ENCODE measurements at regions not wholly inside any gene's neighbourhood (a gene's known extent, or its start where the extent isn't known, plus 50 kb on each side); places are given as distances from the start of the nearest gene placed in this dataset.
"Not testable (repeated sequence)": the region's sequence is repeated elsewhere in the genome, so short reads cannot be mapped to it uniquely, and the experiment has no call there.

DNA sequence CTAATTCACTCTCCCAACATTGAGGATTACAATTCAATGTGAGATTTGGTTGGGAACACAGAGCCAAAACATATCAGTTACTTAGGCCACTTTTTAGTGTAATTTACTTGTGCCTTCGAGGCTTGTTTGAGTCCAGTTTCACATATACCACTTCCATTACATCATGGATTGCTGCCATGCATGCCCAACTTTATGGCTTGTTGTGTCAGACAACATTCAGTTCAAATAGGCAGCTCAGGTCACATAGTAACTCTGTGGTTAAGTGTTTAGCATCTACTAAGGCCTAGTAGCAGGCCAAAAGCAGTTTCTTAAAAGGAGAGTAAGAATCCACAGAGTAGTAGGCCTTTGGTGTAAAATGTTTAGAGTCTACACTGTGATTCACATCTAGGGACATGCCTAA, 164.3 kb upstream of the GMNC start:
- Mint-ChIP-seq H3K27me3 (ENCODE audit: insufficient read depth) (no peaks in the 10 kb centered on the region; the same call in 1 of the 2 replicates), H3K4me1 (ENCODE audit: low read depth) (peaks cover 4% of the 10 kb centered on the region), H3K4me3 (no peak overlapping the region), H3K36me3 (ENCODE audit: low read depth) (no peaks in the 10 kb centered on the region), H3K27ac (no peak overlapping the region), H3K9me3 (no peaks in the 10 kb centered on the region)
- TF ChIP-seq, protein P1, sequence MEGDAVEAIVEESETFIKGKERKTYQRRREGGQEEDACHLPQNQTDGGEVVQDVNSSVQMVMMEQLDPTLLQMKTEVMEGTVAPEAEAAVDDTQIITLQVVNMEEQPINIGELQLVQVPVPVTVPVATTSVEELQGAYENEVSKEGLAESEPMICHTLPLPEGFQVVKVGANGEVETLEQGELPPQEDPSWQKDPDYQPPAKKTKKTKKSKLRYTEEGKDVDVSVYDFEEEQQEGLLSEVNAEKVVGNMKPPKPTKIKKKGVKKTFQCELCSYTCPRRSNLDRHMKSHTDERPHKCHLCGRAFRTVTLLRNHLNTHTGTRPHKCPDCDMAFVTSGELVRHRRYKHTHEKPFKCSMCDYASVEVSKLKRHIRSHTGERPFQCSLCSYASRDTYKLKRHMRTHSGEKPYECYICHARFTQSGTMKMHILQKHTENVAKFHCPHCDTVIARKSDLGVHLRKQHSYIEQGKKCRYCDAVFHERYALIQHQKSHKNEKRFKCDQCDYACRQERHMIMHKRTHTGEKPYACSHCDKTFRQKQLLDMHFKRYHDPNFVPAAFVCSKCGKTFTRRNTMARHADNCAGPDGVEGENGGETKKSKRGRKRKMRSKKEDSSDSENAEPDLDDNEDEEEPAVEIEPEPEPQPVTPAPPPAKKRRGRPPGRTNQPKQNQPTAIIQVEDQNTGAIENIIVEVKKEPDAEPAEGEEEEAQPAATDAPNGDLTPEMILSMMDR (IDR thresholded peaks at IDR 0.05) = no peak
- DNase-seq = no peak

DNA sequence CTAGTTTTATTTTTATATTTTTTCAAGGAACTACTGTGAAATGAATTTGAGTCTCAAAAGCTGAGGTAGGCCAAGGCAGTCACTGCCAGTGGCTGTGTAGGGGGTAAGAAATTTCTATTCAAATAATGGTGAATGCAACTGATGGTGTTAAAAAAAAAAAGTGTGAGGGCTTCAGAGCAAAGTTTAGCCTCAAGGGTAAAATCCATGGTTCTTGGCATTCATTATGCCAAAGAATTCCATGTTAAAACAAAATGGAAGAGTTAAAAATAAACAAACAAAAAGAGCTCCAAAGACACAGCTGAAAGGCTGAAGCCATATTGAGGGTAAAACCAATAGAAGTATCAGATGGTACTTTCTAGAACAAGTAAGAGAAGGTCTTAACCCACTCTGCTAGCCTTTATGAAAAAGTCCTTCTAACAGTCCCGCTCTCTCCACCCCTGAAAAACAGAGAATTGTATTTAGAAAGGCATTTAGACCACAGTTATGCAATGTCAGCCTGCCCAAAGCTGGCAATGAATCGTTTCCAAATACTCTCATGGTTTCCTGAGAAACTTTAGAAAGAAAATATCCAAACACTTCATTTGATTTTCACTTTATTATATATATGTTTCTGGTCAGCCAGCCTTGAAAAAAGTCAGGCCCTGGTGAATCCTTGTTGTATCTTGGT, 158.4 kb upstream of the GMNC start:
- Mint-ChIP-seq H3K27ac (no peak overlapping the region), H3K27me3 (ENCODE audit: insufficient read depth) (no peaks in the 10 kb centered on the region; the same call in 1 of the 2 replicates), H3K36me3 (ENCODE audit: low read depth) (no peaks in the 10 kb centered on the region), H3K4me3 (no peak overlapping the region), H3K9me3 (no peaks in the 10 kb centered on the region), H3K4me1 (ENCODE audit: low read depth) (no peaks in the 10 kb centered on the region)
- TF ChIP-seq, protein P1 (IDR thresholded peaks at IDR 0.05) = no peak
- peak; percentile 5 for DNase-seq

DNA sequence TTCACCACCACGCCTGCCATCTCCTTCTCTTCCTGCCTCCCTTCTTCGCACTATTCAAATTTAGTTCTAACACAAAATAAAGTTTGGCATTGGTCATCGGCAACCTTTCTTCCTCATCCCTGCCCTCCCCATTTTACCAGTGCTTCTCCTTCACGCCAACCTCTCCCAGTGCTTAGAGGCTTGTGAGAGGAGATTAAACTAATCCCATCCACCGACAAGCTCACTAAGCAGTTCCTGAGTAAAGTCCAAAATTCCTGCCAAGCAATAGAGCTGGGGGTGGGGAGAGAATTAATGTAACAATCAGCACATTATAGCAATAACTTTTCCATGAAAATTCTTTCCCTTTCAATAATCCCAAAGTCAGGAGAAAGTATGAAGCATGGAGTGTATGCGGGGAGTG, 157.4 kb upstream of the GMNC start:
- Mint-ChIP-seq H3K36me3 (ENCODE audit: low read depth) (no peaks in the 10 kb centered on the region), H3K27ac (no peak overlapping the region), H3K27me3 (ENCODE audit: insufficient read depth) (no peaks in the 10 kb centered on the region; the same call in 1 of the 2 replicates), H3K4me1 (ENCODE audit: low read depth) (no peaks in the 10 kb centered on the region), H3K4me3 (no peak overlapping the region), H3K9me3 (no peaks in the 10 kb centered on the region; the same call in 1 of the 2 replicates)
- TF ChIP-seq, protein P1 (IDR thresholded peaks at IDR 0.05) = no peak
- DNase-seq = no peak

DNA sequence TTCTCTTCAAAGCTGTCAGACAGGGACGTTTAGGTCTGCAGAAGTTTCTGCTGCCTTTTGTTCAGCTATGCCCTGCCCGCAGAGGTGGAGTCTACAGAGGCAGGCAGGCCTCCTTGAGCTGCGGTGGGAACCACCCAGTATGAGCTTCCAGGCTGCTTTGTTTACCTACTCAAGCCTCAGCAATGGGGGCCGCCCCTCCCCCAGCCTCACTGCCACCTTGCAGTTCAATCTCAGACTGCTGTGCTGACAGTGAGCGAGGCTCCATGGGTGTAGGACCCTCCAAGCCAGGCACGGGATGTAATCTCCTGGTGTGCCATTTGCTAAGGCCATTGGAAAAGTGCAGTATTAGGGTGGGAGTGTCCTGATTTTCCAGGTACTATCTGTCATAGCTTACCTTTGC, 153.5 kb upstream of the GMNC start:
- H3K27me3 Mint-ChIP-seq (ENCODE audit: insufficient read depth); H3K36me3 Mint-ChIP-seq (ENCODE audit: low read depth); DNase-seq; H3K4me1 Mint-ChIP-seq (ENCODE audit: low read depth); H3K4me3 Mint-ChIP-seq; H3K27ac Mint-ChIP-seq; H3K9me3 Mint-ChIP-seq: not testable (repeated sequence)

DNA sequence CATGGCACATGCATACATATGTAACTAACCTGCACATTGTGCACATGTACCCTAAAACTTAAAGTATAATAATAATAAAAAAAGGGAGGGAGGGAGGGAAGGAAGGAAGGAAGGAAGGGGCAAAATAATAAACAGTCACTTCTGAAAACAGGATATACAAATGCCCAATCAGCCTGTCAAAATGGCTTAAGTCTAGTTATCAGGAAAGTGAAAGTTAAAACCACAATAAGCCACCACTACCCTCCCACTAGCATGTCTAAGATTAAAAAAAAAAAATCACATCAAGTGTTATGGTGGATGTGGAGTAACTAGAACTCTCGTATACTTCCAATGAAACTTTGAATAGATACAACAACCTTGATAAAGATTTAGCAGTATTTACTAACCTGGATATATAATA, 145.6 kb upstream of the GMNC start:
- Mint-ChIP-seq H3K9me3 (peaks cover 9% of the 10 kb centered on the region; the same call in 1 of the 2 replicates), H3K4me1 (ENCODE audit: low read depth) (no peaks in the 10 kb centered on the region), H3K36me3 (ENCODE audit: low read depth) (no peaks in the 10 kb centered on the region), H3K4me3 (no peak overlapping the region), H3K27ac (no peak overlapping the region), H3K27me3 (ENCODE audit: insufficient read depth) (peaks cover 3% of the 10 kb centered on the region)
- no peak for DNase-seq
- TF ChIP-seq, protein P1 (IDR thresholded peaks at IDR 0.05) = no peak

DNA sequence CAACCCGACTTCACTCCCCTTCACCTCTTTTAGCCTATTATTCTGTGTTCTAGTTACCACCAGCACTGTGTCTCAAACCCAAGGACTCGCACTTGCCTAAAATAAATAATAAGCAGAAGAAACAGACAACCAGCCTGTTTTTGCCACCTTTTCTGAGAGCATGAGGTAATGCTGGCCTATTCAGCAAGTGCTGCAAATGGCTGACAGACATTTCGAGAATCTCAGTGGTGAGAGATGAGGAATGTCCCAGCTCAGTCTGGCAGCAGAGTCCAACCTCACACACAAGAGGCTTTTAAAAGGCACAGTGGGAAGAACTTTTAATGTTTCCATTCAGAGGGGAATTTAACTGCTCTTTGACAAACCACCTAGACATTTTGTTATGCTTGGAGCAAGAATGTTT, 143.3 kb upstream of the GMNC start:
- DNase-seq = no peak
- Mint-ChIP-seq H3K4me3 (no peak overlapping the region), H3K27ac (no peak overlapping the region), H3K9me3 (no peaks in the 10 kb centered on the region), H3K36me3 (ENCODE audit: low read depth) (no peaks in the 10 kb centered on the region), H3K27me3 (ENCODE audit: insufficient read depth) (no peaks in the 10 kb centered on the region), H3K4me1 (ENCODE audit: low read depth) (peaks cover 2% of the 10 kb centered on the region)
- TF ChIP-seq, protein P1 (IDR thresholded peaks at IDR 0.05) = no peak

Measured in HFFc6 (cell line).